MCF 10A (cell line): ENCODE measurements at regions not wholly inside any gene's neighbourhood (a gene's known extent, or its start where the extent isn't known, plus 50 kb on each side); places are given as distances from the start of the nearest gene placed in this dataset.

Experiments
- BruUV-seq: library from RNA; stranded (reverse); fragments of 400-500 nt; replicated peaks from 2 replicates; lab custom pipeline; 2021; lab: Mats Ljungman, UMichigan
- CTCF ChIA-PET: fragments of 300-600 bp; sonication (Branson Sonifier 250); formaldehyde crosslinking; extraction: SDS; loops from one replicate; lab custom pipeline; 2021; ENCODE audit warnings: antibody characterized with exemption, inconsistent platforms; lab: Yijun Ruan, JAX
- POLR2A ChIA-PET: fragments of 300-600, 350-650 bp; sonication (Branson Sonifier 250); formaldehyde crosslinking; extraction: SDS; loops from one replicate; lab custom pipeline; 2020; ENCODE audit warnings: antibody characterized with exemption, inconsistent platforms; lab: Yijun Ruan, JAX
- DNase-seq: peaks from one replicate; pipeline ENCODE4 v3.0.0-alpha.2; 2018; ENCODE audit not compliant: unreplicated experiment
- H3K27ac Mint-ChIP-seq: one replicate; pipeline ENCODE4 v1.8.0; 2022; ENCODE audit warnings: mild to moderate bottlenecking, low read depth, mixed read lengths; ENCODE audit not compliant: unreplicated experiment
- H3K27me3 Mint-ChIP-seq: one replicate; pipeline ENCODE4 v1.8.0; 2022; ENCODE audit warnings: mixed read lengths; ENCODE audit not compliant: insufficient read depth, unreplicated experiment
- H3K36me3 Mint-ChIP-seq: one replicate; pipeline ENCODE4 v1.8.0; 2022; ENCODE audit warnings: mild to moderate bottlenecking, moderate library complexity, mixed read lengths; ENCODE audit not compliant: insufficient read depth, unreplicated experiment
- H3K4me1 Mint-ChIP-seq: one replicate; pipeline ENCODE4 v1.8.0; 2022; ENCODE audit warnings: mixed read lengths; ENCODE audit not compliant: insufficient read depth, unreplicated experiment
- H3K4me3 Mint-ChIP-seq: one replicate; pipeline ENCODE4 v1.8.0; 2022; ENCODE audit warnings: mild to moderate bottlenecking, moderate library complexity, mixed read lengths; ENCODE audit not compliant: unreplicated experiment
- H3K9me3 Mint-ChIP-seq: one replicate; pipeline ENCODE4 v1.8.0; 2022; ENCODE audit warnings: mixed read lengths; ENCODE audit not compliant: unreplicated experiment
- CTCF ChIP-seq: fragments of 200-600 bp; IDR thresholded peaks from one replicate; pipeline ENCODE4 v1.8.0; 2022; ENCODE audit warnings: antibody characterized with exemption, mild to moderate bottlenecking; ENCODE audit not compliant: unreplicated experiment
- intact Hi-C: fragments of 100-400 bp; cut with micrococcal nuclease; formaldehyde crosslinking; loops from 2 replicates; pipeline ENCODE4 v1.14.1; 2022

- no peak for TF ChIP-seq CTCF
- H3K27me3 Mint-ChIP-seq: peaks cover 83% of the 10 kb centered on the region
- H3K4me1 Mint-ChIP-seq: no peaks in the 10 kb centered on the region
- CTCF ChIA-PET: interaction anchor here (0.5 to 1.6 kb wide), 3 partner anchors 8 to 29 kb away, joined by 3 to 5 read pairs (median 4); no protein-coding TSS in a partner anchor
- peaks cover 23% of the 10 kb centered on the region for H3K9me3 Mint-ChIP-seq
- POLR2A ChIA-PET: interaction anchor here (0.6 to 0.9 kb wide), 4 partner anchors 17 to 416 kb away, joined by 3 read pairs; no protein-coding TSS in a partner anchor
- no peaks in the 10 kb centered on the region for H3K36me3 Mint-ChIP-seq
- DNase-seq: no peak
- H3K27ac Mint-ChIP-seq: no peak overlapping the region
- BruUV-seq: no TSS peak
- intact Hi-C loops: no loop called here
- H3K4me3 Mint-ChIP-seq: no peak overlapping the region
Observed at GRCh38 chr20:58058421-58059259, 169.8 kb downstream of the ANKRD60 start.

- Mint-ChIP-seq H3K36me3 (no peaks in the 10 kb centered on the region), H3K9me3 (peaks cover 12% of the 10 kb centered on the region), H3K27me3 (peaks cover 75% of the 10 kb centered on the region), H3K4me3 (no peak overlapping the region), H3K4me1 (no peaks in the 10 kb centered on the region), H3K27ac (no peak overlapping the region)
- no peak for DNase-seq
- TF ChIP-seq CTCF: no peak
- ChIA-PET CTCF (interaction anchor here (0.6 to 1.3 kb wide), 4 partner anchors 9 to 463 kb away, joined by 3 read pairs; no protein-coding TSS in a partner anchor), POLR2A (no interaction called here)
- no TSS peak for BruUV-seq
- intact Hi-C loops: no loop called here
Observed at GRCh38 chr20:58056921-58057686, 171.3 kb downstream of the ANKRD60 start.

GRCh38 chr20:58056021-58056591 lies 172.3 kb downstream of the ANKRD60 start:
- BruUV-seq: no TSS peak
- no peak for TF ChIP-seq CTCF
- ChIA-PET CTCF (interaction anchor here (0.7 to 1.1 kb wide), 3 partner anchors 12 to 460 kb away, joined by 3 read pairs; no protein-coding TSS in a partner anchor), POLR2A (no interaction called here)
- intact Hi-C loops: no loop called here
- Mint-ChIP-seq H3K4me1 (no peaks in the 10 kb centered on the region), H3K27ac (no peak overlapping the region), H3K36me3 (no peaks in the 10 kb centered on the region), H3K27me3 (peaks cover 65% of the 10 kb centered on the region), H3K9me3 (peaks cover 8% of the 10 kb centered on the region), H3K4me3 (no peak overlapping the region)
- DNase-seq: no peak
